ENCODE measurements at regions not wholly inside any gene's neighbourhood (a gene's known extent, or its start where the extent isn't known, plus 50 kb on each side); places are given as distances from the start of the nearest gene placed in this dataset.

DNA sequence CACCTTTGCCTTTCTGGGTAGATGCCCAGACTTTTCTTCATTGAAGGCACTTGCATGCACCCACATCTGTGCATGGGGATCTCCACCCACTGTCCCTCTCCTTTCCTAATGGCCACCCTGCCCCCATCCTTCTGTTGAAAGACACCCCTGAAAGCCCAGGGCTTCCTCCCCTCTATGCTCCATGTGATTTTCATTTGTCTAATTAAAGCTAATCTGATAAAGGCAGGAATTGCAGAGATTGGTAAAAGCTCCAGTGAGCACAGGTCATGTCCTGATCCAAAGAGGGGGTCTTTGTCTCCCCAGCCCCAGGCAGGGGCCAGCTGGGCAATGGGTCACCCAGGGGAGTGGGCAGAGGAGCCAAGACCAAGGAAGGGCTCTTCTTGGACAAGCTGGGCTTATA, 107.6 kb upstream of the CD82 start:
- TF ChIP-seq CTCF (IDR thresholded peaks at IDR 0.05) (no peak), POLR2A (IDR thresholded peaks at IDR 0.05) (no peak)

Data from thyroid gland (tissue), 4 donors.